ENCODE measurements at regions not wholly inside any gene's neighbourhood (a gene's known extent, or its start where the extent isn't known, plus 50 kb on each side); places are given as distances from the start of the nearest gene placed in this dataset.

DNA sequence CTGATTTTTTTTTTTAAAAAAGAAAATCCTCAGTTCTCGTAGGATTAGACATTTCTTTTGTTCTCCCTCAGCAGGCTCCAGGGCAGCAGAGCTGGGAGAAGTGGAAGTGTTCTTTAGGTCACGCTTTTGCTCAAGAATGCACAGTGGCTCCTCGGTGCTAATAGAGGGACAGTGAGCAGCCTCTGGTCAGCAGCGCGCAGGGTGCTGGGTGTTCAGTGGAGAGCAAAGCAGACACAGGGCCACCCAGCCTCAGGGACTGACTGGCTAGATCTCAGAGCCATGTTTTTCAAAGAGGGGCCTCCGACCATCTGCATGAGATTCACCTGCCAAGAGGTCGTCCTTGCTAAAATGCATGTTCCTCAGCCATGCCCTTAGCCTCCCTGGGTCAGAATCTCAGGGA, 218.8 kb downstream of the HAUS1 start:
- DNase-seq (ENCODE audit: low spot score): peak; percentile 27

- DNase-seq (ENCODE audit: low spot score): peak; percentile 70
Observed at GRCh38 chr18:46324087-46324955, 220.1 kb downstream of the HAUS1 start.

DNA sequence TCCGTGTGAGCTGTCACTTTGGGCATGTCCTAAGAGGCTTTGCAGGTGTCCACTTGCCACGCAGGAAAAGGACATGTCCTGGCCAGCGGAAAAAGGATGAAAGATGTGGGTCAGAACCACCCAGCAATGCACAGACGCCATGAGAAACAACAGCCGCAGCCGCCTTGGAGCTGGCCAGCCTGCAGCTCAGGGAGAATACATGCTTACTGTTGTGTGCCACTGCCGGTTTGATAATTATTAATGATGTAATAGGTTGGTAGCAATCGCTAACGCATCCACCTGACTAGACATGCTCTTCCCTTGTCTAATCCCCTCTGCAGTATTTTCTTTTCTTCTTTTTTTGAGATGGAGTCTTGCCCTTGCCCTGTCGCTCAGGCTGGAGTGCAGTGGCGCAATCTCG, 221.7 kb downstream of the HAUS1 start:
- peak; percentile 16 for DNase-seq (ENCODE audit: low spot score)

- no peak for DNase-seq (ENCODE audit: low spot score)
Observed at GRCh38 chr18:46329736-46330246, 225.6 kb downstream of the HAUS1 start.

DNA sequence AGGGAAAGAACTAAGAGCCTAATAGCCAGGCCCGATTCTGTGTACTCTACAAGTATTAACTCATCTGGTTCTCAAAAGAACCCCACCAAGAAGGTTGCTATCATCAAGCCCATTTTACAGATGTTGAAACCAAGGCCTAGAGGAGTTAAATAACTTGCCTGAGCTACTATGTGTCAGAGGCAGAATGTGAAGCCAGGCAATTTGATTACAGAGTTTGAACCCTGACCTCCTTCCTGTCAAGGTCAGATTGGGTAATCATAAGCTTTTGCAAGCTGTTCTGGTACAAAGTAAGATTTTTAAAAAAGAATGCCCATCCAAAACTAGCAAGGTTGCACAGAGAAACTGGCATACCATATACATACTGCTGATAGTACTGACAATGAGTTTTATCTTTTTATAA, 227.1 kb downstream of the HAUS1 start:
- no peak for DNase-seq (ENCODE audit: low spot score)

- DNase-seq (ENCODE audit: low spot score): peak; percentile 18
Observed at GRCh38 chr18:46332286-46332801, 228.2 kb downstream of the HAUS1 start.

DNA sequence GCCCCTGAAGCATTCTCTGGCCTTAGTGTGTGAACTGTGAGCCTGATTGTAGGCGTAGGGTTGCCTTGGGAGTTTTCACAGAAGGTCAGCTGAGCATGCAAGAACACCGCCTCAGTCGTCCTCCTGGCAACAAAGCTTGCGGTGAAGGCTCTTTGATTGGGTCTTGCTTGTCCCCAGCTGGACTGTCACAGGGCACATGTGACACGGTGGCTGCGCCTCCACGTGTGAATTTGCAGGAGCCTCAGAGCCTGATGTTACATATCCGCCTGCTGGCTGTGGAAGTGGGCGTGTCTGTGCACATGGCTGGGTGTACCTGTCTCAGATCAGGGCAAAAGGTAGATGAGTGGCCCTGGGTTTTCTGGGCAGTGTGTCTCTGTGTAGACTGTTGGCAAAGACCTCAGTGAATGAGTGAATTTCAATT, 228.7 kb downstream of the HAUS1 start:
- DNase-seq (ENCODE audit: low spot score): no peak

- DNase-seq (ENCODE audit: low spot score): peak; percentile 99
Observed at GRCh38 chr18:46333431-46334135, 229.4 kb downstream of the HAUS1 start.

GRCh38 chr18:46334868-46335281, 230.7 kb downstream of the HAUS1 start:
- DNase-seq (ENCODE audit: low spot score): peak; percentile 72

- DNase-seq (ENCODE audit: low spot score): peak; percentile 77
Observed at GRCh38 chr18:46335534-46336101, 231.4 kb downstream of the HAUS1 start.

- no peak for DNase-seq (ENCODE audit: low spot score)
Observed at GRCh38 chr18:46336278-46337111, 232.3 kb downstream of the HAUS1 start.

DNA sequence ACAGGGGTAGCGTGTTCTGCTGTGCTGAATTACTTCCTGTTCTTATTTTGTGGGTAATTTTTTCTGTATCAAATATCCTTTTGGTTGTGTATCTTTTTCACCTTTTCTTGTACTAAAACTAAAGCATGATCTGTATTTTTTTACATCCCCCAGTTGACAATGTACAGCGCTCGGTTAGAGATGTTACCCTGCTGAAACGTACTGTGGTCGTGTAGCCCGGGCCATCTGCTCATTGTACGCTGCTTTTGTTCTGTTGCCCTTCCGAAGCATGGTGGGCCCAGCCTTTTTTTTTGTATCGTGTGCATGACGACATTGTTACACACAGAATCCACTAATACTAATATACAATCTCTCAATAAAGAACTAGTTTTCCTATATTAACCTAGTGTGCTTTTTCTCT, 233.1 kb downstream of the HAUS1 start:
- no peak for DNase-seq (ENCODE audit: low spot score)

- peak; percentile 85 for DNase-seq (ENCODE audit: low spot score)
Observed at GRCh38 chr18:46338205-46338604, 234.0 kb downstream of the HAUS1 start.

- DNase-seq (ENCODE audit: low spot score): peak; percentile 53
Observed at GRCh38 chr18:46338766-46339165, 234.6 kb downstream of the HAUS1 start.

- DNase-seq (ENCODE audit: low spot score): no peak
Observed at GRCh38 chr18:46340716-46341115, 236.5 kb downstream of the HAUS1 start.

DNA sequence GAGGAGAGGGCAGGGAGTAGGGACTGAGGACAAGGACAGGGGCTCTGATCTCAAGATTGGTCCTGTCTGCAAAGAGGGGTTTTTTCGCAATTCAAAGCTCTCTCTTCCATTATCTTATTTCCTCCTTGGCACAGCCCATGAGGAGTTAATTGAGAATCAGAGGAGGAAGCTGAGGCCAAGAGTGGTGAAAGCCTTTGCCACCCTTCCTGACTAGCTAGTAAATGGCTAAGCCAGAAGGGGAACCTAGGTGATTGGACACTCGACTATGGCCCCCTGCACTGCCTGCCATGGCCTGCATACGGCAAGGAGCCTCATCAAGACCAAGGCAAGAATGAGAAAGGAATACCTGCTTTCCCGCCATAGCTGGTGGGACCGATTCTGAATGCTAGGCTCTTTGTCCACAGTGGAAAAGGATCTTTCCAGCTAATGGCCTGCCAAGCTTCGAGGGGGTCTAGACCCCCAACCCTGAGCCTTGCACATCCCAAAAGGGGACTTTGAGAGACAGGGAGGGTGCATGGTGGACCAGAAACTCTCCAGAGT, 237.9 kb downstream of the HAUS1 start:
- no peak for DNase-seq (ENCODE audit: low spot score)

GRCh38 chr18:46343456-46343855, 239.3 kb downstream of the HAUS1 start:
- DNase-seq (ENCODE audit: low spot score): no peak

GRCh38 chr18:46343931-46344372, 239.8 kb downstream of the HAUS1 start:
- no peak for DNase-seq (ENCODE audit: low spot score)

- no peak for DNase-seq (ENCODE audit: low spot score)
Observed at GRCh38 chr18:46344416-46345180, 240.4 kb downstream of the HAUS1 start.

GRCh38 chr18:46345181-46345465, 240.9 kb downstream of the HAUS1 start:
- DNase-seq (ENCODE audit: low spot score): no peak

GRCh38 chr18:46346213-46346612, 242.0 kb downstream of the HAUS1 start:
- no peak for DNase-seq (ENCODE audit: low spot score)

Data from D341Med (cell line).